Femur (tissue), 1 donor: ENCODE measurements at regions not wholly inside any gene's neighbourhood (a gene's known extent, or its start where the extent isn't known, plus 50 kb on each side); places are given as distances from the start of the nearest gene placed in this dataset.
"Not testable (repeated sequence)": the region's sequence is repeated elsewhere in the genome, so short reads cannot be mapped to it uniquely, and the experiment has no call there.

Experiments
- DNase-seq: peaks from one replicate; pipeline ENCODE4 v3.0.0-alpha.2; 2017

GRCh38 chr5:1576851-1577250 is 53.1 kb upstream of the LPCAT1 start:
- not testable (repeated sequence) for DNase-seq

- not testable (repeated sequence) for DNase-seq
These were observed 52.4 kb upstream of the LPCAT1 start for GRCh38 chr5:1575991-1576714.

DNA sequence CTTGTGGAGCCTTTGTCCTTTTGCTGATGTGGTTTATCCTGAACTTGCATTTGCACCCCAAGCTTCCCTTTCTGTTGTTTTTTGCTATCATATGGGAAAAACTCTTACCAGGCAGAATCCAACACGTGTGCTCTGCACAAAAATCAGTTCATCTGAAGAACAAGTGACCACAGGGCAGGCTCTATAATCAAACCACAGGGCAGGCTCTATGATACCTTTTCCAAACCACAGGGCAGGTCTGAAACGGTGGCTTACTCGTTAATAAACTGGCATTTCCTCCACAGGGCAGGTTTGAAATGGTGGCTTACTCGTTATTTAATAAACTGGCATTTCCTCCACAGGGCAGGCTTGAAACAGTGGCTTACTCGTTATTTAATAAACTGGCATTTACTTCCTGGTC is 51.7 kb upstream of the LPCAT1 start:
- DNase-seq, result not testable (repeated sequence)

GRCh38 chr5:1574023-1574318 is 50.2 kb upstream of the LPCAT1 start:
- not testable (repeated sequence) for DNase-seq

GRCh38 chr5:1573217-1574022 is 49.7 kb upstream of the LPCAT1 start:
- not testable (repeated sequence) for DNase-seq
